ENCODE measurements at regions not wholly inside any gene's neighbourhood (a gene's known extent, or its start where the extent isn't known, plus 50 kb on each side); places are given as distances from the start of the nearest gene placed in this dataset.
"Not testable (repeated sequence)": the region's sequence is repeated elsewhere in the genome, so short reads cannot be mapped to it uniquely, and the experiment has no call there.

- H3K9me3 ChIP-seq (ENCODE audit: control insufficient read depth in 2 of 2, low read length in 2 of 2); H3K4me1 ChIP-seq (ENCODE audit: control insufficient read depth in 2 of 2, insufficient read depth in 2 of 2, low read length in 2 of 2); H3K27ac ChIP-seq (ENCODE audit: low read depth in 2 of 2, low read length in 2 of 2); H3K9ac ChIP-seq (ENCODE audit: low read depth in 1 of 2, low read length in 2 of 2); H3K4me3 ChIP-seq (ENCODE audit: low read length in 2 of 2); H3K36me3 ChIP-seq (ENCODE audit: control insufficient read depth in 2 of 2, insufficient read depth in 2 of 2, low read length in 2 of 2); H3K27me3 ChIP-seq (ENCODE audit: control insufficient read depth in 2 of 2, insufficient read depth in 2 of 2, low read length in 2 of 2): not testable (repeated sequence)
These were observed 110.0 kb upstream of the ANKRD30BL start for GRCh38 chr2:132271794-132272193.

- H3K27me3 ChIP-seq (ENCODE audit: control insufficient read depth in 2 of 2, insufficient read depth in 2 of 2, low read length in 2 of 2): peaks cover 0 to 3% of the 10 kb centered on the region in 2 donors
- H3K9ac ChIP-seq (ENCODE audit: low read depth in 1 of 2, low read length in 2 of 2): no peak overlapping the region
- H3K9me3 ChIP-seq (ENCODE audit: control insufficient read depth in 2 of 2, low read length in 2 of 2): no peaks in the 10 kb centered on the region
- H3K36me3 ChIP-seq (ENCODE audit: control insufficient read depth in 2 of 2, insufficient read depth in 2 of 2, low read length in 2 of 2): no peaks in the 10 kb centered on the region
- H3K27ac ChIP-seq (ENCODE audit: low read depth in 2 of 2, low read length in 2 of 2): no peak overlapping the region
- peaks cover 0 to 3% of the 10 kb centered on the region in 2 donors for H3K4me1 ChIP-seq (ENCODE audit: control insufficient read depth in 2 of 2, insufficient read depth in 2 of 2, low read length in 2 of 2)
- H3K4me3 ChIP-seq (ENCODE audit: low read length in 2 of 2): no peak overlapping the region
These were observed 111.0 kb upstream of the ANKRD30BL start for GRCh38 chr2:132272713-132273112.

- not testable (repeated sequence) for H3K27me3 ChIP-seq (ENCODE audit: control insufficient read depth in 2 of 2, insufficient read depth in 2 of 2, low read length in 2 of 2); H3K27ac ChIP-seq (ENCODE audit: low read depth in 2 of 2, low read length in 2 of 2); H3K9me3 ChIP-seq (ENCODE audit: control insufficient read depth in 2 of 2, low read length in 2 of 2); H3K4me1 ChIP-seq (ENCODE audit: control insufficient read depth in 2 of 2, insufficient read depth in 2 of 2, low read length in 2 of 2); H3K4me3 ChIP-seq (ENCODE audit: low read length in 2 of 2); H3K9ac ChIP-seq (ENCODE audit: low read depth in 1 of 2, low read length in 2 of 2); H3K36me3 ChIP-seq (ENCODE audit: control insufficient read depth in 2 of 2, insufficient read depth in 2 of 2, low read length in 2 of 2)
These were observed 111.8 kb upstream of the ANKRD30BL start for GRCh38 chr2:132273585-132273984.

GRCh38 chr2:132274000-132274399 lies 112.2 kb upstream of the ANKRD30BL start:
- no peak overlapping the region for H3K27ac ChIP-seq (ENCODE audit: low read depth in 2 of 2, low read length in 2 of 2)

GRCh38 chr2:132275396-132275795 lies 113.6 kb upstream of the ANKRD30BL start:
- H3K4me1 ChIP-seq (ENCODE audit: control insufficient read depth in 2 of 2, insufficient read depth in 2 of 2, low read length in 2 of 2): no peaks in the 10 kb centered on the region
- H3K27me3 ChIP-seq (ENCODE audit: control insufficient read depth in 2 of 2, insufficient read depth in 2 of 2, low read length in 2 of 2): no peaks in the 10 kb centered on the region
- H3K27ac ChIP-seq (ENCODE audit: low read depth in 2 of 2, low read length in 2 of 2): no peak overlapping the region
- no peaks in the 10 kb centered on the region for H3K9me3 ChIP-seq (ENCODE audit: control insufficient read depth in 2 of 2, low read length in 2 of 2)
- no peak overlapping the region for H3K4me3 ChIP-seq (ENCODE audit: low read length in 2 of 2)
- no peak overlapping the region for H3K9ac ChIP-seq (ENCODE audit: low read depth in 1 of 2, low read length in 2 of 2)
- H3K36me3 ChIP-seq (ENCODE audit: control insufficient read depth in 2 of 2, insufficient read depth in 2 of 2, low read length in 2 of 2): no peaks in the 10 kb centered on the region

More at GRCh38 chr2:132274000-132274399, 112.2 kb upstream of the ANKRD30BL start:
- peaks cover 0 to 2% of the 10 kb centered on the region in 2 donors for H3K27me3 ChIP-seq (ENCODE audit: control insufficient read depth in 2 of 2, insufficient read depth in 2 of 2, low read length in 2 of 2)
- H3K4me1 ChIP-seq (ENCODE audit: control insufficient read depth in 2 of 2, insufficient read depth in 2 of 2, low read length in 2 of 2): no peaks in the 10 kb centered on the region
- no peaks in the 10 kb centered on the region for H3K36me3 ChIP-seq (ENCODE audit: control insufficient read depth in 2 of 2, insufficient read depth in 2 of 2, low read length in 2 of 2)
- H3K9me3 ChIP-seq (ENCODE audit: control insufficient read depth in 2 of 2, low read length in 2 of 2): no peaks in the 10 kb centered on the region
- no peak overlapping the region for H3K9ac ChIP-seq (ENCODE audit: low read depth in 1 of 2, low read length in 2 of 2)
- no peak overlapping the region for H3K4me3 ChIP-seq (ENCODE audit: low read length in 2 of 2)

GRCh38 chr2:132276571-132276981 lies 114.8 kb upstream of the ANKRD30BL start:
- H3K36me3 ChIP-seq (ENCODE audit: control insufficient read depth in 2 of 2, insufficient read depth in 2 of 2, low read length in 2 of 2): no peaks in the 10 kb centered on the region
- no peak overlapping the region for H3K9ac ChIP-seq (ENCODE audit: low read depth in 1 of 2, low read length in 2 of 2)
- H3K27ac ChIP-seq (ENCODE audit: low read depth in 2 of 2, low read length in 2 of 2): no peak overlapping the region
- no peak overlapping the region for H3K4me3 ChIP-seq (ENCODE audit: low read length in 2 of 2)
- H3K27me3 ChIP-seq (ENCODE audit: control insufficient read depth in 2 of 2, insufficient read depth in 2 of 2, low read length in 2 of 2): no peaks in the 10 kb centered on the region
- H3K4me1 ChIP-seq (ENCODE audit: control insufficient read depth in 2 of 2, insufficient read depth in 2 of 2, low read length in 2 of 2): no peaks in the 10 kb centered on the region
- H3K9me3 ChIP-seq (ENCODE audit: control insufficient read depth in 2 of 2, low read length in 2 of 2): no peaks in the 10 kb centered on the region

GRCh38 chr2:132278267-132278666 lies 116.5 kb upstream of the ANKRD30BL start:
- H3K36me3 ChIP-seq (ENCODE audit: control insufficient read depth in 2 of 2, insufficient read depth in 2 of 2, low read length in 2 of 2): no peaks in the 10 kb centered on the region
- H3K4me1 ChIP-seq (ENCODE audit: control insufficient read depth in 2 of 2, insufficient read depth in 2 of 2, low read length in 2 of 2): no peaks in the 10 kb centered on the region
- no peak overlapping the region for H3K9ac ChIP-seq (ENCODE audit: low read depth in 1 of 2, low read length in 2 of 2)
- no peak overlapping the region for H3K27ac ChIP-seq (ENCODE audit: low read depth in 2 of 2, low read length in 2 of 2)
- no peak overlapping the region for H3K4me3 ChIP-seq (ENCODE audit: low read length in 2 of 2)
- no peaks in the 10 kb centered on the region for H3K9me3 ChIP-seq (ENCODE audit: control insufficient read depth in 2 of 2, low read length in 2 of 2)
- no peaks in the 10 kb centered on the region for H3K27me3 ChIP-seq (ENCODE audit: control insufficient read depth in 2 of 2, insufficient read depth in 2 of 2, low read length in 2 of 2)

- Histone ChIP-seq H3K36me3 (ENCODE audit: control insufficient read depth in 2 of 2, insufficient read depth in 2 of 2, low read length in 2 of 2) (no peaks in the 10 kb centered on the region), H3K4me3 (ENCODE audit: low read length in 2 of 2) (no peak overlapping the region), H3K9ac (ENCODE audit: low read depth in 1 of 2, low read length in 2 of 2) (no peak overlapping the region), H3K27ac (ENCODE audit: low read depth in 2 of 2, low read length in 2 of 2) (no peak overlapping the region), H3K9me3 (ENCODE audit: control insufficient read depth in 2 of 2, low read length in 2 of 2) (no peaks in the 10 kb centered on the region), H3K4me1 (ENCODE audit: control insufficient read depth in 2 of 2, insufficient read depth in 2 of 2, low read length in 2 of 2) (no peaks in the 10 kb centered on the region), H3K27me3 (ENCODE audit: control insufficient read depth in 2 of 2, insufficient read depth in 2 of 2, low read length in 2 of 2) (no peaks in the 10 kb centered on the region)
These were observed 117.6 kb upstream of the ANKRD30BL start for GRCh38 chr2:132279344-132279743.

- Histone ChIP-seq H3K27me3 (ENCODE audit: control insufficient read depth in 2 of 2, insufficient read depth in 2 of 2, low read length in 2 of 2) (no peaks in the 10 kb centered on the region), H3K27ac (ENCODE audit: low read depth in 2 of 2, low read length in 2 of 2) (no peak overlapping the region), H3K9me3 (ENCODE audit: control insufficient read depth in 2 of 2, low read length in 2 of 2) (no peaks in the 10 kb centered on the region), H3K4me1 (ENCODE audit: control insufficient read depth in 2 of 2, insufficient read depth in 2 of 2, low read length in 2 of 2) (no peaks in the 10 kb centered on the region), H3K36me3 (ENCODE audit: control insufficient read depth in 2 of 2, insufficient read depth in 2 of 2, low read length in 2 of 2) (no peaks in the 10 kb centered on the region), H3K9ac (ENCODE audit: low read depth in 1 of 2, low read length in 2 of 2) (no peak overlapping the region), H3K4me3 (ENCODE audit: low read length in 2 of 2) (no peak overlapping the region)
These were observed 118.3 kb upstream of the ANKRD30BL start for GRCh38 chr2:132279930-132280615.

GRCh38 chr2:132280912-132281311 lies 119.2 kb upstream of the ANKRD30BL start:
- Histone ChIP-seq H3K4me1 (ENCODE audit: control insufficient read depth in 2 of 2, insufficient read depth in 2 of 2, low read length in 2 of 2) (no peaks in the 10 kb centered on the region), H3K36me3 (ENCODE audit: control insufficient read depth in 2 of 2, insufficient read depth in 2 of 2, low read length in 2 of 2) (no peaks in the 10 kb centered on the region), H3K9me3 (ENCODE audit: control insufficient read depth in 2 of 2, low read length in 2 of 2) (no peaks in the 10 kb centered on the region), H3K4me3 (ENCODE audit: low read length in 2 of 2) (no peak overlapping the region), H3K9ac (ENCODE audit: low read depth in 1 of 2, low read length in 2 of 2) (no peak overlapping the region), H3K27ac (ENCODE audit: low read depth in 2 of 2, low read length in 2 of 2) (no peak overlapping the region), H3K27me3 (ENCODE audit: control insufficient read depth in 2 of 2, insufficient read depth in 2 of 2, low read length in 2 of 2) (no peaks in the 10 kb centered on the region)

- not testable (repeated sequence) for H3K36me3 ChIP-seq (ENCODE audit: control insufficient read depth in 2 of 2, insufficient read depth in 2 of 2, low read length in 2 of 2); H3K4me3 ChIP-seq (ENCODE audit: low read length in 2 of 2); H3K9me3 ChIP-seq (ENCODE audit: control insufficient read depth in 2 of 2, low read length in 2 of 2); H3K4me1 ChIP-seq (ENCODE audit: control insufficient read depth in 2 of 2, insufficient read depth in 2 of 2, low read length in 2 of 2); H3K9ac ChIP-seq (ENCODE audit: low read depth in 1 of 2, low read length in 2 of 2); H3K27me3 ChIP-seq (ENCODE audit: control insufficient read depth in 2 of 2, insufficient read depth in 2 of 2, low read length in 2 of 2); H3K27ac ChIP-seq (ENCODE audit: low read depth in 2 of 2, low read length in 2 of 2)
These were observed 120.4 kb upstream of the ANKRD30BL start for GRCh38 chr2:132282104-132282503.

Data from mucosa of rectum (tissue), 2 donors.